GM12878 (cell line): ENCODE measurements at regions not wholly inside any gene's neighbourhood (a gene's known extent, or its start where the extent isn't known, plus 50 kb on each side); places are given as distances from the start of the nearest gene placed in this dataset.

ENCODE experiments used
- ATAC-seq: fragments of 200-7000 bp; cut with Tn5 transposase; 3 replicates; pipeline ENCODE4 v1.9.1; 2020; ENCODE audit warnings: mild to moderate bottlenecking, moderate library complexity
- BruUV-seq: library from RNA; stranded (reverse); fragments of 400-500 nt; replicated peaks from 2 replicates; lab custom pipeline; 2021; lab: Mats Ljungman, UMichigan
- CTCF ChIA-PET: fragments of 300-600 bp; sonication (Branson Sonifier 250); formaldehyde crosslinking; extraction: SDS; loops from one replicate; lab custom pipeline; 2021; ENCODE audit warnings: inconsistent platforms; lab: Yijun Ruan, JAX
- POLR2A ChIA-PET: fragments of 350-600 bp; formaldehyde crosslinking; extraction: SDS; loops from one replicate; lab custom pipeline; 2021; ENCODE audit warnings: inconsistent platforms; lab: Charles Lee
- RAD21 ChIA-PET: fragments of 300-600 bp; sonication (Branson Sonifier 250); formaldehyde crosslinking; loops from one replicate; lab custom pipeline; 2023; ENCODE audit warnings: antibody characterized with exemption; ENCODE audit not compliant: unreplicated experiment; lab: Charles Lee
- SMC1A ChIA-PET: fragments of 300-600 bp; sonication (Branson Sonifier 250); formaldehyde crosslinking; loops from one replicate; lab custom pipeline; 2023; ENCODE audit not compliant: unreplicated experiment, uncharacterized antibody; lab: Charles Lee
- DNase-seq: peaks from one replicate; pipeline ENCODE4 v3.0.0-alpha.2; 2011; ENCODE audit warnings: low read depth, low spot score
- FAIRE-seq: peaks from 3 replicates; lab custom pipeline; 2011; peaks lifted over from hg19 to GRCh38; lab: Jason Lieb, UNC
- H2AFZ ChIP-seq: 2 replicates; pipeline ENCODE4 v1.6.0; 2011; ENCODE audit warnings: low read depth, low read length, control low read depth; ENCODE audit not compliant: control insufficient read depth
- H3K27ac ChIP-seq: 2 replicates; pipeline ENCODE4 v1.5.1; 2011; ENCODE audit warnings: control low read depth; ENCODE audit not compliant: control insufficient read depth, insufficient read depth
- H3K27me3 ChIP-seq, 2 experiments: replicated peaks in 1 of 2; 2 replicates each; pipeline versions ENCODE4 v1.6.0 to v1.6.1; 2011; ENCODE audit warnings: low read length in 1 of 2; ENCODE audit not compliant: control insufficient read depth in 2 of 2, insufficient read depth in 2 of 2
- H3K36me3 ChIP-seq, 2 experiments: 2 replicates each; pipeline ENCODE4 v1.5.1; 2011; ENCODE audit warnings: low read length in 1 of 2; ENCODE audit not compliant: control insufficient read depth in 2 of 2, insufficient read depth in 2 of 2
- H3K4me1 ChIP-seq: 2 replicates; pipeline ENCODE4 v1.6.1; 2011; ENCODE audit warnings: mild to moderate bottlenecking, low read length, moderate library complexity, mixed read lengths; ENCODE audit not compliant: control insufficient read depth, insufficient read depth
- H3K4me2 ChIP-seq: 2 replicates; pipeline ENCODE4 v1.6.0; 2011; ENCODE audit warnings: control low read depth; ENCODE audit not compliant: control insufficient read depth, insufficient read depth
- H3K4me3 ChIP-seq: fragments of 200-600 bp; sonication (generic); 2 replicates; pipeline ENCODE4 v1.5.1; 2016
- H3K79me2 ChIP-seq: 2 replicates; pipeline ENCODE4 v1.6.0; 2011; ENCODE audit warnings: low read length; ENCODE audit not compliant: control insufficient read depth, insufficient read depth
- H3K9ac ChIP-seq: 2 replicates; pipeline ENCODE4 v1.8.0; 2011; ENCODE audit warnings: low read length, control low read depth, mixed read lengths; ENCODE audit not compliant: control insufficient read depth, insufficient read depth
- H3K9me3 ChIP-seq: replicated peaks from 3 replicates; pipeline ENCODE4 v1.5.1; 2011; ENCODE audit warnings: mild to moderate bottlenecking, low read length; ENCODE audit not compliant: control insufficient read depth, insufficient read depth
- H4K20me1 ChIP-seq: 2 replicates; pipeline ENCODE4 v1.6.0; 2011; ENCODE audit not compliant: control insufficient read depth, insufficient read depth
- ATF7 ChIP-seq: fragments of 450-650 bp; IDR thresholded peaks from 2 replicates; pipeline ENCODE4 v1.6.1; 2016; ENCODE audit warnings: low read depth, mild to moderate bottlenecking
- CBX5 ChIP-seq: sonication (generic); IDR thresholded peaks from 2 replicates; pipeline ENCODE4 v1.6.1; 2016; ENCODE audit warnings: low read depth, moderate library complexity, mild to moderate bottlenecking, inconsistent platforms
- ESRRA ChIP-seq: IDR thresholded peaks from 2 replicates; pipeline ENCODE4 v1.6.1; 2012; ENCODE audit warnings: mild to moderate bottlenecking, low read length, improper control_type of control experiment
- HCFC1 ChIP-seq: fragments of 150-350 bp; IDR thresholded peaks from 2 replicates; pipeline ENCODE4 v1.6.1; 2014; ENCODE audit warnings: low read length
- IKZF2 ChIP-seq, 2 experiments: fragments of 450-650 bp; IDR thresholded peaks; 2 replicates each; pipeline ENCODE4 v1.6.1; 2017; ENCODE audit warnings: mild to moderate bottlenecking in 2 of 2, moderate library complexity in 2 of 2
- JUND ChIP-seq: IDR thresholded peaks from 2 replicates; pipeline ENCODE4 v1.6.1; 2012; ENCODE audit warnings: low read depth, mild to moderate bottlenecking, low read length, improper control_type of control experiment, moderate library complexity
- KDM1A ChIP-seq: fragments of 200-600 bp; sonication (generic); IDR thresholded peaks from 2 replicates; pipeline ENCODE4 v1.6.1; 2016; ENCODE audit warnings: borderline replicate concordance
- LARP7 ChIP-seq: fragments of 450-650 bp; IDR thresholded peaks from 2 replicates; pipeline ENCODE4 v1.6.1; 2017; ENCODE audit warnings: mild to moderate bottlenecking
- MEF2B ChIP-seq: fragments of 450-650 bp; IDR thresholded peaks from 2 replicates; pipeline ENCODE4 v1.6.1; 2018; ENCODE audit warnings: mild to moderate bottlenecking, moderate library complexity; ENCODE audit not compliant: partially characterized antibody, poor library complexity, severe bottlenecking
- NBN ChIP-seq: fragments of 450-650 bp; IDR thresholded peaks from 2 replicates; pipeline ENCODE4 v1.6.1; 2016
- PML ChIP-seq: IDR thresholded peaks from 2 replicates; pipeline ENCODE4 v1.6.1; 2012; ENCODE audit warnings: low read length, inconsistent platforms
- RELA ChIP-seq: fragments of 450-650 bp; IDR thresholded peaks from 2 replicates; pipeline ENCODE4 v1.8.0; 2014; ENCODE audit warnings: borderline replicate concordance; ENCODE audit not compliant: partially characterized antibody
- SMC3 ChIP-seq: IDR thresholded peaks from 2 replicates; pipeline ENCODE4 v1.6.1; 2011; ENCODE audit warnings: low read length, improper control_type of control experiment, borderline replicate concordance
- USF2 ChIP-seq: IDR thresholded peaks from 2 replicates; pipeline ENCODE4 v1.6.1; 2011; ENCODE audit warnings: low read depth, low read length, improper control_type of control experiment, borderline replicate concordance
- WRNIP1 ChIP-seq: IDR thresholded peaks from 2 replicates; pipeline ENCODE4 v1.6.1; 2011; ENCODE audit warnings: low read depth, low read length, improper control_type of control experiment, borderline replicate concordance
- ZNF384 ChIP-seq: IDR thresholded peaks from 2 replicates; pipeline ENCODE4 v1.6.1; 2012; ENCODE audit warnings: low read depth, mild to moderate bottlenecking, low read length, improper control_type of control experiment, borderline replicate concordance
- WGBS: methylation state at CpG from one replicate; pipeline ENCODE4 v1.1.6; 2016; ENCODE audit warnings: low lambda C conversion rate; ENCODE audit not compliant: insufficient replicate concordance, insufficient coverage; ENCODE audit errors: missing lambda C conversion rate; 5-methylcytosine and 5-hydroxymethylcytosine counted together
- in situ Hi-C: fragments of 300-500 bp; cut with MboI; formaldehyde crosslinking; loops from 9 replicates; pipeline ENCODE4 v1.14.3; 2018; ENCODE audit warnings: mixed read lengths
- intact Hi-C: fragments of 100-400 bp; cut with micrococcal nuclease; formaldehyde crosslinking; loops from one replicate; pipeline ENCODE4 v1.14.2; 2022; ENCODE audit not compliant: unreplicated experiment
- TF ChIP-seq, protein P1 (sequence below): fragments of 450-650 bp; IDR thresholded peaks from 2 replicates; pipeline ENCODE4 v1.6.1; 2016; ENCODE audit warnings: mild to moderate bottlenecking

DNA sequence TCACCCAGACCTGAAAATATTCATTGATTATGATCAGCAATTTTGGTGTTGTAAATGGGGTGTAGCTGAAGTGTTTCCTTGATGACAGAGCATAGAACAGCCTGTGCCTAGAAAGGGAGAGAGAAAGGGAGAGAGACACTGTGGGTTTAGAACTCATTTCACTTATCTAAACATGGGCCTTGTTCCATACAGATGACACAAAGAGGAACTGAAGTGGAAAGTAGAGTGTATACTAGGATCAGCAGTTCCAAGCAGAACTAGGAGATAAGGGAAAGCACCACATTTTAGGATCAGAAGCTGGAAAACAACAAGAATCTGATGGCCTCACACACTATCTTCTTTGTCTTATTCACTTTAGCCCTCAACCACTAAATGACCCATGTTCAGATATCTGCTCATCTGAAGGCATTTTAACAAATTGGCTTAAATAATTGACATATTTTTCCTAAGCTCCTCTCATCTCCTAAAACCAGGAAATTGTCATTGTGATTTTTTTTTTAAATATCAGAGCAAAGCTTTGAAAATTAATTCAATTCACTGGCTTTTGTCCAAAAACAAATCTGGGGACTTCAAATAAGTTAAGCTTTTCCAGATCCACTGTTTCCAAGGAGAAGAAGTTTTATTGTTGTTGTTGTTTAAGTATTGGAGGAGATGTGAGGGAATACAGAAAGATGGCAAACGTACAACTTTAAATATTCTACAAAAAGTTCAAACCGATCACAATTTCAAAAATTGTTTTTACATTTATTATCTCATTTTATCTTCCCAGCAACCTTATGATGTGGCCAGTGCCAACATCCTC, 103.8 kb downstream of the LYPLAL1 start (continued):
- TF ChIP-seq RELA (no peak), HCFC1 (no peak), IKZF2 (IDR thresholded peaks at IDR 0.05) (no peak), ZNF384 (no peak), ESRRA (no peak), LARP7 (no peak), PML (no peak), USF2 (no peak), SMC3 (no peak), JUND (no peak), ATF7 (no peak)
- TF ChIP-seq, all 136 proteins: peak for 0

DNA sequence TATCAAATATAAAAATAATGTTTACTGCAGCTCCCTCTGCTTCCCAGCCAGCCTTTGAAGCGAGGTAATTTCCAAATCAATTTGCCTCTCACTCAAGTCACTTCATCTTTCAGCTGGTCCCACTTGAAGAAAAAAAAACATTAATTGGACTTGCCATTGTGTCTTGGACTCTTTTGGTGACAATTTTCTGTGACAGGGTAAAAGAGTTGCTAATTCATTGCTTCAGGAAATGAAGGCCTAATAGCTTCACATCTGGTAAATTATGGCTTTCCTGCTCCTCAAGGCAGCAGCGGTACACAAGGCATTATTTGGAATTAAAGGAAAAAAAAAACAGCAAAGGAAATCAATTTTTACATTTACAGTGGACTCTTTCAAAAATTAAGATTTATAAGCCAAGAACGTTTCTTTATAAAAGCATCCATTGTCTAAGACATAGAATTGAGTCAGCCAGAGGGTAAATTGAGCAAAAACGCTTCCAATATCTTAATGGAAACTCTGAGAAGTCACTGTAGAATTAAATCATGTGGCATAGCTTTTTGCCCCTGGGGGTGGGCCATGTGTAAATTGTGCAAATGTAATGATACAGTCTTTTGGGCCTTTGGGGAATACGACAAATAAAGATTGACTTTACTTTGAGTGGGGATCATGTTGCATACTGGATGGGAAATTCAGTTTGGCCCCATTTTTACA, 102.5 kb downstream of the LYPLAL1 start:
- no peaks in the 10 kb centered on the region for H3K27me3 ChIP-seq
- ChIA-PET SMC1A (interaction anchor here (0.8 to 1.5 kb wide), 2 partner anchors 10 to 23 kb away, joined by 3 read pairs; no protein-coding TSS in a partner anchor), POLR2A (no interaction called here), CTCF (interaction anchor here (0.7 kb wide), 2 partner anchors 15 to 1144 kb away, joined by 3 read pairs; no protein-coding TSS in a partner anchor), RAD21 (no interaction called here)
- no peaks in the 10 kb centered on the region for H3K36me3 ChIP-seq
- intact Hi-C loops (no loop called here), in situ Hi-C loops (no loop called here)
- no peak overlapping the region for H2AFZ ChIP-seq
- no peak overlapping the region for H3K9ac ChIP-seq
- no peak overlapping the region for H3K27ac ChIP-seq
- 68% methylated on average over 5 of the region's 5 CpGs for WGBS
- BruUV-seq, result no TSS peak
- no peaks in the 10 kb centered on the region for H3K79me2 ChIP-seq
- FAIRE-seq (no peak), ATAC-seq (no peak), DNase-seq (no peak)
- no peaks in the 10 kb centered on the region for H4K20me1 ChIP-seq
- H3K4me2 ChIP-seq, result no peak overlapping the region
- no peaks in the 10 kb centered on the region for H3K4me1 ChIP-seq
- H3K4me3 ChIP-seq, result no peak overlapping the region
- H3K9me3 ChIP-seq, result no peaks in the 10 kb centered on the region
- TF ChIP-seq CBX5 (no peak), MEF2B (no peak), KDM1A (no peak), NBN (no peak), WRNIP1 (no peak)
- TF ChIP-seq, protein P1, sequence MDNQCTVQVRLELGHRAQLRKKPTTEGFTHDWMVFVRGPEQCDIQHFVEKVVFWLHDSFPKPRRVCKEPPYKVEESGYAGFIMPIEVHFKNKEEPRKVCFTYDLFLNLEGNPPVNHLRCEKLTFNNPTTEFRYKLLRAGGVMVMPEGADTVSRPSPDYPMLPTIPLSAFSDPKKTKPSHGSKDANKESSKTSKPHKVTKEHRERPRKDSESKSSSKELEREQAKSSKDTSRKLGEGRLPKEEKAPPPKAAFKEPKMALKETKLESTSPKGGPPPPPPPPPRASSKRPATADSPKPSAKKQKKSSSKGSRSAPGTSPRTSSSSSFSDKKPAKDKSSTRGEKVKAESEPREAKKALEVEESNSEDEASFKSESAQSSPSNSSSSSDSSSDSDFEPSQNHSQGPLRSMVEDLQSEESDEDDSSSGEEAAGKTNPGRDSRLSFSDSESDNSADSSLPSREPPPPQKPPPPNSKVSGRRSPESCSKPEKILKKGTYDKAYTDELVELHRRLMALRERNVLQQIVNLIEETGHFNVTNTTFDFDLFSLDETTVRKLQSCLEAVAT, result no peak
